IPS-15b (cell line): ENCODE measurements at regions not wholly inside any gene's neighbourhood (a gene's known extent, or its start where the extent isn't known, plus 50 kb on each side); places are given as distances from the start of the nearest gene placed in this dataset.

ENCODE experiments used
- H3K27me3 ChIP-seq: one replicate; pipeline ENCODE4 v1.6.1; 2013; ENCODE audit warnings: low read length; ENCODE audit not compliant: control insufficient read depth, insufficient read depth
- H3K36me3 ChIP-seq: one replicate; pipeline ENCODE4 v1.6.1; 2013; ENCODE audit warnings: low read length; ENCODE audit not compliant: control insufficient read depth, insufficient read depth
- H3K4me1 ChIP-seq: one replicate; pipeline ENCODE4 v1.6.1; 2013; ENCODE audit warnings: mild to moderate bottlenecking, low read length; ENCODE audit not compliant: control insufficient read depth, insufficient read depth
- H3K4me3 ChIP-seq: one replicate; pipeline ENCODE4 v1.5.1; 2013; ENCODE audit warnings: low read depth, low read length
- H3K9ac ChIP-seq: one replicate; pipeline ENCODE4 v1.6.1; 2013; ENCODE audit warnings: low read depth, mild to moderate bottlenecking, low read length
- H3K9me3 ChIP-seq: one replicate; pipeline ENCODE4 v1.6.1; 2013; ENCODE audit warnings: mild to moderate bottlenecking, low read length; ENCODE audit not compliant: control insufficient read depth, insufficient read depth

GRCh38 chr6:43880236-43881137 is 110.5 kb downstream of the VEGFA start:
- H3K27me3 ChIP-seq = no peaks in the 10 kb centered on the region
- no peak overlapping the region for H3K4me3 ChIP-seq
- no peaks in the 10 kb centered on the region for H3K36me3 ChIP-seq
- H3K4me1 ChIP-seq = no peaks in the 10 kb centered on the region
- H3K9me3 ChIP-seq = no peaks in the 10 kb centered on the region
- H3K9ac ChIP-seq = no peak overlapping the region

- no peaks in the 10 kb centered on the region for H3K9me3 ChIP-seq
Observed at GRCh38 chr6:43879722-43880121, 109.7 kb downstream of the VEGFA start.

GRCh38 chr6:43878823-43879495 is 108.9 kb downstream of the VEGFA start:
- Histone ChIP-seq H3K9ac (no peak overlapping the region), H3K4me3 (no peak overlapping the region), H3K9me3 (no peaks in the 10 kb centered on the region), H3K36me3 (no peaks in the 10 kb centered on the region), H3K4me1 (no peaks in the 10 kb centered on the region), H3K27me3 (no peaks in the 10 kb centered on the region)

More at GRCh38 chr6:43879722-43880121, 109.7 kb downstream of the VEGFA start:
- no peak overlapping the region for H3K4me3 ChIP-seq
- H3K27me3 ChIP-seq = no peaks in the 10 kb centered on the region
- no peaks in the 10 kb centered on the region for H3K4me1 ChIP-seq
- H3K9ac ChIP-seq = no peak overlapping the region
- H3K36me3 ChIP-seq = no peaks in the 10 kb centered on the region

GRCh38 chr6:43878127-43878634 is 108.2 kb downstream of the VEGFA start:
- Histone ChIP-seq H3K4me3 (no peak overlapping the region), H3K27me3 (no peaks in the 10 kb centered on the region), H3K9me3 (no peaks in the 10 kb centered on the region), H3K9ac (no peak overlapping the region), H3K4me1 (no peaks in the 10 kb centered on the region), H3K36me3 (no peaks in the 10 kb centered on the region)

- Histone ChIP-seq H3K27me3 (no peaks in the 10 kb centered on the region), H3K36me3 (no peaks in the 10 kb centered on the region), H3K9ac (no peak overlapping the region), H3K9me3 (no peaks in the 10 kb centered on the region), H3K4me1 (no peaks in the 10 kb centered on the region), H3K4me3 (no peak overlapping the region)
Observed at GRCh38 chr6:43877463-43878126, 107.6 kb downstream of the VEGFA start.

GRCh38 chr6:43877036-43877435 is 107.0 kb downstream of the VEGFA start:
- no peaks in the 10 kb centered on the region for H3K27me3 ChIP-seq
- no peak overlapping the region for H3K4me3 ChIP-seq
- no peaks in the 10 kb centered on the region for H3K4me1 ChIP-seq
- no peaks in the 10 kb centered on the region for H3K9me3 ChIP-seq
- H3K9ac ChIP-seq = no peak overlapping the region
- H3K36me3 ChIP-seq = no peaks in the 10 kb centered on the region

- Histone ChIP-seq H3K36me3 (no peaks in the 10 kb centered on the region), H3K4me3 (no peak overlapping the region), H3K9me3 (no peaks in the 10 kb centered on the region), H3K9ac (no peak overlapping the region), H3K4me1 (no peaks in the 10 kb centered on the region), H3K27me3 (no peaks in the 10 kb centered on the region)
Observed at GRCh38 chr6:43876602-43877001, 106.6 kb downstream of the VEGFA start.

- Histone ChIP-seq H3K9me3 (no peaks in the 10 kb centered on the region), H3K9ac (no peak overlapping the region), H3K36me3 (no peaks in the 10 kb centered on the region), H3K4me1 (no peaks in the 10 kb centered on the region), H3K4me3 (no peak overlapping the region), H3K27me3 (no peaks in the 10 kb centered on the region)
Observed at GRCh38 chr6:43875849-43876572, 106.0 kb downstream of the VEGFA start.

GRCh38 chr6:43874814-43875590 is 105.0 kb downstream of the VEGFA start:
- Histone ChIP-seq H3K9me3 (no peaks in the 10 kb centered on the region), H3K36me3 (no peaks in the 10 kb centered on the region), H3K4me3 (no peak overlapping the region), H3K27me3 (no peaks in the 10 kb centered on the region), H3K4me1 (no peaks in the 10 kb centered on the region), H3K9ac (no peak overlapping the region)

GRCh38 chr6:43873806-43874714 is 104.0 kb downstream of the VEGFA start:
- H3K9me3 ChIP-seq = no peaks in the 10 kb centered on the region
- no peak overlapping the region for H3K9ac ChIP-seq
- H3K36me3 ChIP-seq = no peaks in the 10 kb centered on the region
- no peaks in the 10 kb centered on the region for H3K27me3 ChIP-seq
- H3K4me3 ChIP-seq = no peak overlapping the region
- peaks cover 3% of the 10 kb centered on the region for H3K4me1 ChIP-seq
